ENCODE measurements at regions not wholly inside any gene's neighbourhood (a gene's known extent, or its start where the extent isn't known, plus 50 kb on each side); places are given as distances from the start of the nearest gene placed in this dataset.
"Not testable (repeated sequence)": the region's sequence is repeated elsewhere in the genome, so short reads cannot be mapped to it uniquely, and the experiment has no call there.

GRCh38 chr12:40431169-40431568 is 206.4 kb downstream of the LRRK2 start:
- DNase-seq, result no peak

- no peak for DNase-seq
These were observed 210.5 kb downstream of the LRRK2 start for GRCh38 chr12:40435251-40435650.

- DNase-seq, result no peak
These were observed 211.2 kb downstream of the LRRK2 start for GRCh38 chr12:40435951-40436350.

GRCh38 chr12:40436564-40436963 is 211.8 kb downstream of the LRRK2 start:
- no peak for DNase-seq

- DNase-seq, result no peak
These were observed 215.1 kb downstream of the LRRK2 start for GRCh38 chr12:40439771-40440492.

GRCh38 chr12:40444174-40444573 is 219.4 kb downstream of the LRRK2 start:
- DNase-seq, result no peak

- no peak for DNase-seq
These were observed 221.6 kb downstream of the LRRK2 start for GRCh38 chr12:40446385-40446784.

- DNase-seq, result not testable (repeated sequence)
These were observed 223.7 kb downstream of the LRRK2 start for GRCh38 chr12:40448523-40448922.

- no peak for DNase-seq
These were observed 226.9 kb downstream of the LRRK2 start for GRCh38 chr12:40451661-40452060.

- DNase-seq, result no peak
These were observed 228.1 kb upstream of the CNTN1 start for GRCh38 chr12:40464121-40464520.

- DNase-seq, result no peak
These were observed 222.5 kb upstream of the CNTN1 start for GRCh38 chr12:40469736-40470135.

- no peak for DNase-seq
These were observed 218.3 kb upstream of the CNTN1 start for GRCh38 chr12:40473962-40474361.

- DNase-seq, result no peak
These were observed 217.6 kb upstream of the CNTN1 start for GRCh38 chr12:40474630-40475029.

GRCh38 chr12:40499856-40500255 is 192.4 kb upstream of the CNTN1 start:
- no peak for DNase-seq

- no peak for DNase-seq
These were observed 189.9 kb upstream of the CNTN1 start for GRCh38 chr12:40502322-40502721.

- no peak for DNase-seq
These were observed 186.9 kb upstream of the CNTN1 start for GRCh38 chr12:40505327-40505726.

GRCh38 chr12:40508421-40508820 is 183.8 kb upstream of the CNTN1 start:
- no peak for DNase-seq

- no peak for DNase-seq
These were observed 180.9 kb upstream of the CNTN1 start for GRCh38 chr12:40511341-40511740.

GRCh38 chr12:40515041-40515816 is 177.0 kb upstream of the CNTN1 start:
- no peak for DNase-seq

- DNase-seq, result no peak
These were observed 169.4 kb upstream of the CNTN1 start for GRCh38 chr12:40522837-40523236.

- DNase-seq, result no peak
These were observed 167.2 kb upstream of the CNTN1 start for GRCh38 chr12:40525054-40525453.

GRCh38 chr12:40534828-40535227 is 157.4 kb upstream of the CNTN1 start:
- DNase-seq, result no peak

GRCh38 chr12:40551466-40551865 is 140.8 kb upstream of the CNTN1 start:
- no peak for DNase-seq

- DNase-seq, result no peak
These were observed 139.4 kb upstream of the CNTN1 start for GRCh38 chr12:40552868-40553267.

GRCh38 chr12:40557980-40558379 is 134.3 kb upstream of the CNTN1 start:
- no peak for DNase-seq

Data from NCI-H748 treated with DMSO at 0.1 percent for 48 hours (cell line).